ENCODE measurements at regions not wholly inside any gene's neighbourhood (a gene's known extent, or its start where the extent isn't known, plus 50 kb on each side); places are given as distances from the start of the nearest gene placed in this dataset.

- no peak for TF ChIP-seq POLR2A (IDR thresholded peaks at IDR 0.05; ENCODE audit: low read depth, low read length)
- no peak for TF ChIP-seq POLR2AphosphoS5 (IDR thresholded peaks at IDR 0.05; ENCODE audit: low read depth, low read length)
- no peak for TF ChIP-seq TAF1 (IDR thresholded peaks at IDR 0.05; ENCODE audit: low read depth, low read length)
Measured at GRCh38 chr1:4203501-4203900, 303.4 kb upstream of the C1orf174 start.
